Smooth muscle cell (in vitro differentiated cells): ENCODE measurements at regions not wholly inside any gene's neighbourhood (a gene's known extent, or its start where the extent isn't known, plus 50 kb on each side); places are given as distances from the start of the nearest gene placed in this dataset.

Source experiments
- DNase-seq: peaks from one replicate; lab custom pipeline; 2025; ENCODE audit not compliant: unreplicated experiment; lab: John Stamatoyannopoulos, UW
- H2AFZ ChIP-seq: fragments of 200-600 bp; sonication (generic); 2 replicates; pipeline ENCODE4 v1.6.0; 2016; ENCODE audit warnings: antibody characterized with exemption, low read depth, mild to moderate bottlenecking
- H3F3A ChIP-seq: fragments of 200-600 bp; sonication (generic); 2 replicates; pipeline ENCODE4 v1.6.0; 2017; ENCODE audit warnings: antibody characterized with exemption, low read depth
- H3K27ac ChIP-seq: fragments of 200-600 bp; sonication (generic); 2 replicates; pipeline ENCODE4 v1.5.1; 2016; ENCODE audit warnings: low read depth, mild to moderate bottlenecking
- H3K27me3 ChIP-seq: fragments of 200-600 bp; sonication (generic); 2 replicates; pipeline ENCODE4 v1.6.1; 2016; ENCODE audit warnings: low read depth, mild to moderate bottlenecking
- H3K36me3 ChIP-seq: fragments of 200-600 bp; sonication (generic); 2 replicates; pipeline ENCODE4 v1.5.1; 2016; ENCODE audit warnings: low read depth
- H3K4me1 ChIP-seq: fragments of 200-600 bp; sonication (generic); 2 replicates; pipeline ENCODE4 v1.5.1; 2016; ENCODE audit warnings: low read depth
- H3K4me2 ChIP-seq: fragments of 200-600 bp; sonication (generic); 2 replicates; pipeline ENCODE4 v1.6.0; 2016; ENCODE audit warnings: mild to moderate bottlenecking
- H3K4me3 ChIP-seq: fragments of 200-600 bp; sonication (generic); 2 replicates; pipeline ENCODE4 v1.5.1; 2016; ENCODE audit warnings: mild to moderate bottlenecking
- H3K79me2 ChIP-seq: fragments of 200-600 bp; sonication (generic); 2 replicates; pipeline ENCODE4 v1.6.0; 2016; ENCODE audit warnings: low read depth, mild to moderate bottlenecking
- H3K9ac ChIP-seq: fragments of 200-600 bp; sonication (generic); 2 replicates; pipeline ENCODE4 v1.6.0; 2016; ENCODE audit warnings: low read depth
- H3K9me3 ChIP-seq: fragments of 200-600 bp; sonication (generic); replicated peaks from 2 replicates; pipeline ENCODE4 v1.5.1; 2016; ENCODE audit warnings: low read depth
- H4K20me1 ChIP-seq: fragments of 200-600 bp; sonication (generic); 2 replicates; pipeline ENCODE4 v1.6.0; 2016; ENCODE audit warnings: low read depth
- CTCF ChIP-seq: fragments of 200-600 bp; sonication (generic); IDR thresholded peaks from 2 replicates; pipeline ENCODE4 v1.5.1; 2017; ENCODE audit warnings: borderline replicate concordance, mild to moderate bottlenecking, antibody characterized with exemption; ENCODE audit not compliant: insufficient read depth, poor library complexity, severe bottlenecking
- WGBS: methylation state at CpG from one replicate; pipeline ENCODE4 v1.1.7; 2016; ENCODE audit warnings: low lambda C conversion rate; 5-methylcytosine and 5-hydroxymethylcytosine counted together

DNA sequence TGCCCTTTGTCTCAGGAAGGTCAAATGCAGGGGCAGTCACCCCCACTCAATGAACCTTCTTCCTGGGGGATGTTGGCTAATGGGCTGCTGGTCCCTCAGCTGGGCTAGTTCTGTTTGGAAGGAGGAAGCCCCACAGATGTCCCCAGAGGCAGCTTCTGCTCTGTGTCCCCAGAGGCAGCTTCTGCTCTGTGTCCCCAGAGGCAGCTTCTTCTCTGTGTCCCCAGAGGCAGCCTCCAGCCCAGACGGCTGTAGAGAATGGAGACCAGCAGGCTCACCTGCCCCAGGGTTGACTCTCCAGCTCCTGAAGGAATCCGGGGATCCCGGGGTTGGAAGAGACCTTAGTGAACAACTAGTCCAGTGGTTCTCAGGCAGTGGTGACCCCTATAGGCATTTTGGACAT is 62.5 kb upstream of the LEP start:
- no peak overlapping the region for H3K4me2 ChIP-seq
- H3K79me2 ChIP-seq = no peaks in the 10 kb centered on the region
- H4K20me1 ChIP-seq = no peaks in the 10 kb centered on the region
- H3K9ac ChIP-seq = no peak overlapping the region
- H3K27ac ChIP-seq = no peak overlapping the region
- no peaks in the 10 kb centered on the region for H3K9me3 ChIP-seq
- H3K36me3 ChIP-seq = no peaks in the 10 kb centered on the region
- no peak for TF ChIP-seq CTCF
- H3K4me1 ChIP-seq = no peaks in the 10 kb centered on the region
- H3K4me3 ChIP-seq = no peak overlapping the region
- H2AFZ ChIP-seq = no peak overlapping the region
- H3F3A ChIP-seq = no peaks in the 10 kb centered on the region
- DNase-seq = no peak
- H3K27me3 ChIP-seq = peaks cover 77% of the 10 kb centered on the region
- WGBS = 89% methylated on average over 3 of the region's 3 CpGs

DNA sequence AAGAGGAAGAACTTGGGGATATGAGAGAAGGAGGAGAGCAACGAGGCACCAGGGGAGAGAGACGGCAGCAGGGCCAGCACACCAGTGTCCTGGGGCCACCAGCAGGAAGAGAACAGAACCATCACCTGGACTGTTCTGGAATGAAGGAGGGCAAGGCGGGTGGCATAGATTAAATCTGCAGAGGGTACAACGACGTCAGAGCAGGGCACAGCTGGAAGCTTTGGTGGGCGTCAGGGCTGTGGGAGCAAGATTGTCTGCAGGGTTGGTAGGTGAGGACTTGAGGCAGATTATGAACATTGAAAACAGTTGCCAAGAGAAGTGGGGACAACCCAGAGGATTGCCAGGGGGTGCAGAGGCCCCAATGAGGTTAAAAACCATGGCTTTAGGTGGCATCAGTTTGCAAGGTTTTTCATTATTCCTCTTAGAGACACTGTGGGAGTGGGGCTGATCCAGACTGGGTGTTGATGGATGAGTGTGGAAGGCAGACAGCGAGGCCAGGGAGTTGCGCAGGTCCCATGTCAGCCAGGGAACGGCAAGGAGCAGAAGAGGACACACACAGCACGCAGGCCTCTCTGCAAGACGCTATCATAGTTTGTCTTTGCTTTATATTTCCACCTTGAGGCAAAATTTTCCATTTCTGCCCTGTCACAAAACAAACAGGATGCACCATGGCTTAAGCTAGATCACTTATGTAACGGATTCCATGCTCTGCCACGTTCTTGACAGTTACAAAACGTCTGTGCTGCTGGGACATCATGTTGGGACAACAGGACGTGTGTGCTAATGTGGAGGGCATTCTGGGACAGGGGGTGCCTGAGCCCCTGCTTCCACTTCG is 52.5 kb upstream of the LEP start:
- H3K4me1 ChIP-seq = no peaks in the 10 kb centered on the region
- H3K27ac ChIP-seq = no peak overlapping the region
- no peak for DNase-seq
- peaks cover 52% of the 10 kb centered on the region for H3K27me3 ChIP-seq
- 80% methylated on average over 16 of the region's 16 CpGs for WGBS
- H3K4me2 ChIP-seq = no peak overlapping the region
- H3K9ac ChIP-seq = no peak overlapping the region
- H3F3A ChIP-seq = no peaks in the 10 kb centered on the region
- no peak for TF ChIP-seq CTCF
- H3K4me3 ChIP-seq = no peak overlapping the region
- no peak overlapping the region for H2AFZ ChIP-seq
- no peaks in the 10 kb centered on the region for H3K36me3 ChIP-seq
- no peaks in the 10 kb centered on the region for H3K79me2 ChIP-seq
- no peaks in the 10 kb centered on the region for H3K9me3 ChIP-seq
- no peaks in the 10 kb centered on the region for H4K20me1 ChIP-seq

DNA sequence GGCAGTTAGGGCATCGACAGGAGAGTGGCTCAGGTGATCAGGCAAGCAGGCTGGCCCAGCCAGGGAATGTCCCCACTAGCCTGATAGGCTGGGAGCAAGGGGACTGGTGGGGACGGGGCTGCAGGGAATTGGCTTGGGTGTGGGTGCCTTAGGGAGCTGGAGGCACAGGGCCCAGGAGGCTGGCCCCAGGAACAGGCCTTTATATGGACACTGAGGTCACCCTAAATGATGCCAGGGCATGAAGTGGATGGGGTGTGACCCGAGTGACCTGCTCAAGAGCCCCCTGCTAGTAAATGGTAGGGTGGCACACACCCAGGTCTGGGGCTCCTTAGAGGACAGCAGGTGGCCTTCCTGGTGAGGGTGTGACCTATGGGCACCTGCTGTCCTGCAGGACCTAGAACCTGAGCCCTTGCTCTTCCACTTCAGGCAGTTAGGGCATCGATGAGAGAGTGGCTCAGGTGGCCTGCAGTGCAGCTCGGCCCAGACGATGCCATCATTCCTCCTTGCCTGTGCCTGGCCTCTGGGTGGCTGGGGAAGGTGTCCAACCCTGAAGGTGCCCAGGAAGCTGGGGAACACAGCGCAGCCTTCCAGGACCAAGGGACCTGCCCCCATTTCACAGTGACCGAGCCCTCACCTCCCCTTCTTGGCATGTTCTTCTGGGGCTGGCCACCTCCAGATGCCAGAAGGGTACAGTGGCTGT is 51.7 kb upstream of the LEP start:
- no peak overlapping the region for H3K4me2 ChIP-seq
- no peaks in the 10 kb centered on the region for H3K4me1 ChIP-seq
- H3K36me3 ChIP-seq = no peaks in the 10 kb centered on the region
- H3K9me3 ChIP-seq = no peaks in the 10 kb centered on the region
- no peak for DNase-seq
- no peaks in the 10 kb centered on the region for H3F3A ChIP-seq
- H3K79me2 ChIP-seq = no peaks in the 10 kb centered on the region
- no peaks in the 10 kb centered on the region for H4K20me1 ChIP-seq
- no peak for TF ChIP-seq CTCF
- peaks cover 44% of the 10 kb centered on the region for H3K27me3 ChIP-seq
- H3K4me3 ChIP-seq = no peak overlapping the region
- no peak overlapping the region for H2AFZ ChIP-seq
- WGBS = 85% methylated on average over 8 of the region's 8 CpGs
- no peak overlapping the region for H3K9ac ChIP-seq
- no peak overlapping the region for H3K27ac ChIP-seq
